Spleen (tissue), 11 donors: ENCODE measurements at regions not wholly inside any gene's neighbourhood (a gene's known extent, or its start where the extent isn't known, plus 50 kb on each side); places are given as distances from the start of the nearest gene placed in this dataset.
"Not testable (repeated sequence)": the region's sequence is repeated elsewhere in the genome, so short reads cannot be mapped to it uniquely, and the experiment has no call there.

Experiments
- DNase-seq: peaks from one replicate; pipeline ENCODE4 v3.0.0-alpha.2; 2020
- H3K27ac ChIP-seq, 8 donors: fragments of 200-600 bp; sonication (generic) in 7 of 8; 1 replicate in 4 of 8; 2 replicates in 4 of 8; pipeline versions ENCODE4 v1.5.0 to v1.8.0; 2016 to 2021; ENCODE audit warnings: inconsistent platforms in 4 of 8, mild to moderate bottlenecking in 4 of 8, moderate library complexity in 1 of 8
- H3K27me3 ChIP-seq, 7 donors: fragments of 200-600 bp; sonication (generic) in 6 of 7; replicated peaks in 1 of 7; 1 replicate in 4 of 7; 2 replicates in 3 of 7; pipeline versions ENCODE4 v1.5.0 to v1.8.0; 2016 to 2021; ENCODE audit warnings: inconsistent platforms in 3 of 7, mild to moderate bottlenecking in 1 of 7
- H3K36me3 ChIP-seq, 6 donors: fragments of 200-600 bp; sonication (generic) in 5 of 6; 1 replicate in 4 of 6; 2 replicates in 2 of 6; pipeline versions ENCODE4 v1.5.0 to v1.8.0; 2016 to 2021; ENCODE audit warnings: inconsistent platforms in 2 of 6
- H3K4me1 ChIP-seq, 6 donors: fragments of 200-600 bp; sonication (generic) in 5 of 6; 1 replicate in 3 of 6; 2 replicates in 3 of 6; pipeline versions ENCODE4 v1.5.0 to v1.8.0; 2016 to 2021; ENCODE audit warnings: inconsistent platforms in 3 of 6
- H3K4me3 ChIP-seq, 8 donors: fragments of 200-600 bp; sonication (generic) in 7 of 8; 1 replicate in 4 of 8; 2 replicates in 4 of 8; pipeline versions ENCODE4 v1.5.0 to v1.8.0; 2016 to 2021; ENCODE audit warnings: inconsistent platforms in 4 of 8, mild to moderate bottlenecking in 4 of 8, moderate library complexity in 2 of 8
- H3K9me3 ChIP-seq, 8 donors: fragments of 200-600 bp; sonication (generic) in 7 of 8; 1 replicate in 4 of 8; 2 replicates in 4 of 8; pipeline versions ENCODE4 v1.5.0 to v1.8.0; 2016 to 2021; ENCODE audit warnings: inconsistent platforms in 4 of 8
- CTCF ChIP-seq, 11 experiments: fragments of 200-600 bp in 7 of 11; fragments of 450-650 bp in 4 of 11; sonication (generic) in 4 of 11; IDR thresholded peaks in 8 of 11; conservative IDR thresholded peaks in 3 of 11; 1 replicate in 7 of 11; 2 replicates in 4 of 11; pipeline versions ENCODE4 v1.4.0 to v1.8.0; 2016 to 2021; ENCODE audit warnings: antibody characterized with exemption in 11 of 11, inconsistent platforms in 4 of 11, mild to moderate bottlenecking in 1 of 11
- POLR2A ChIP-seq, 3 donors: fragments of 450-650 bp; IDR thresholded peaks; one replicate each; pipeline ENCODE4 v1.5.1; 2017; ENCODE audit warnings: antibody characterized with exemption in 3 of 3, mild to moderate bottlenecking in 1 of 3
- POLR2AphosphoS5 ChIP-seq, 3 donors: sonication (generic); formaldehyde crosslinking; IDR thresholded peaks; one replicate each; pipeline ENCODE4 v1.5.1; 2017; ENCODE audit warnings: antibody characterized with exemption in 3 of 3
- WGBS, 5 donors: extraction: QIAGEN DNeasy Blood & Tissue Kit in 3 of 5; methylation state at CpG; one replicate each; pipeline versions ENCODE4 v1.1.5 to v1.1.7; 2013 to 2018; 5-methylcytosine and 5-hydroxymethylcytosine counted together
- intact Hi-C: fragments of 100-400 bp; cut with DNase I; formaldehyde crosslinking; loops from one replicate; pipeline ENCODE4 v1.15.0; 2023; ENCODE audit warnings: low total_unique reads
- donor health status: healthy with polysubstance abuse.
- donor health status: DM: no; HTN: no; CAD: no; lungs with moderate emphysema.
- donor health status: DM: no; HTN: no; CAD: no.
- donor health status: Bipolar disorder and iron deficiency.
- donor health status: healthy.
- donor health status: DM: no; HTN: no; CAD: no.
- donor health status: DM: yes; HTN: yes; CAD: no.

GRCh38 chr7:110311556-110311955 is 779.4 kb upstream of the LRRN3 start:
- DNase-seq: no peak
- no peaks in the 10 kb centered on the region for H3K4me1 ChIP-seq
- intact Hi-C loops: no loop called here
- H3K27me3 ChIP-seq: no peaks in the 10 kb centered on the region
- H3K36me3 ChIP-seq: no peaks in the 10 kb centered on the region
- H3K9me3 ChIP-seq: peaks cover 0 to 14% (median 2%) of the 10 kb centered on the region in 8 donors
- H3K27ac ChIP-seq: no peak overlapping the region
- no peak overlapping the region for H3K4me3 ChIP-seq
- TF ChIP-seq POLR2A (IDR thresholded peaks at IDR 0.05): no peak
- no peak for TF ChIP-seq CTCF (IDR thresholded peaks at IDR 0.05 in 8 of 11, conservative IDR thresholded peaks at IDR 0.05 in 3 of 11)
- TF ChIP-seq POLR2AphosphoS5 (IDR thresholded peaks at IDR 0.05): no peak
- 58 to 63% (median 62%) methylated on average over 3 of the region's 3 CpGs for WGBS, 5 donors

GRCh38 chr7:110317541-110318265 is 773.2 kb upstream of the LRRN3 start:
- Histone ChIP-seq H3K36me3 (no peaks in the 10 kb centered on the region), H3K4me3 (no peak overlapping the region), H3K27ac (no peak overlapping the region), H3K27me3 (no peaks in the 10 kb centered on the region), H3K9me3 (peaks cover 0 to 37% (median 21%) of the 10 kb centered on the region in 8 donors), H3K4me1 (no peaks in the 10 kb centered on the region)
- WGBS, 5 donors: 29 to 38% (median 36%) methylated on average over 2 of the region's 2 CpGs
- DNase-seq: no peak
- TF ChIP-seq CTCF (IDR thresholded peaks at IDR 0.05 in 8 of 11, conservative IDR thresholded peaks at IDR 0.05 in 3 of 11) (no peak), POLR2AphosphoS5 (IDR thresholded peaks at IDR 0.05) (no peak), POLR2A (IDR thresholded peaks at IDR 0.05) (no peak)
- intact Hi-C loops: no loop called here

- H3K27ac ChIP-seq, intact Hi-C loops, H3K27me3 ChIP-seq, H3K4me1 ChIP-seq, H3K36me3 ChIP-seq, H3K4me3 ChIP-seq, DNase-seq: not testable (repeated sequence)
- H3K9me3 ChIP-seq: peaks cover 0 to 37% (median 21%) of the 10 kb centered on the region in 8 donors
- 78 to 85% (median 81%) methylated on average over 5 of the region's 5 CpGs for WGBS, 5 donors
Measured at GRCh38 chr7:110320285-110320684, 770.6 kb upstream of the LRRN3 start.

- intact Hi-C loops: no loop called here
- no peaks in the 10 kb centered on the region for H3K36me3 ChIP-seq
- DNase-seq: no peak
- no peaks in the 10 kb centered on the region for H3K27me3 ChIP-seq
- no peak overlapping the region for H3K27ac ChIP-seq
- peaks cover 0 to 33% (median 21%) of the 10 kb centered on the region in 8 donors for H3K9me3 ChIP-seq
- no peak for TF ChIP-seq POLR2AphosphoS5 (IDR thresholded peaks at IDR 0.05)
- TF ChIP-seq CTCF (IDR thresholded peaks at IDR 0.05 in 8 of 11, conservative IDR thresholded peaks at IDR 0.05 in 3 of 11): no peak
- TF ChIP-seq POLR2A (IDR thresholded peaks at IDR 0.05): no peak
- no peaks in the 10 kb centered on the region for H3K4me1 ChIP-seq
- 59 to 88% (median 70%) methylated on average over 2 of the region's 2 CpGs for WGBS, 5 donors
- H3K4me3 ChIP-seq: no peak overlapping the region
Measured at GRCh38 chr7:110322796-110323195, 768.1 kb upstream of the LRRN3 start.
